Ectodermal cell (in vitro differentiated cells): ENCODE measurements at regions not wholly inside any gene's neighbourhood (a gene's known extent, or its start where the extent isn't known, plus 50 kb on each side); places are given as distances from the start of the nearest gene placed in this dataset.
"Not testable (repeated sequence)": the region's sequence is repeated elsewhere in the genome, so short reads cannot be mapped to it uniquely, and the experiment has no call there.

ENCODE experiments used
- H3K27ac ChIP-seq: 2 replicates; pipeline ENCODE4 v1.7.0; 2013; ENCODE audit warnings: mild to moderate bottlenecking, low read depth, low read length; ENCODE audit not compliant: insufficient read depth, poor library complexity, severe bottlenecking
- H3K27me3 ChIP-seq: 2 replicates; pipeline ENCODE4 v1.7.0; 2013; ENCODE audit warnings: mild to moderate bottlenecking, low read length; ENCODE audit not compliant: insufficient read depth, control insufficient read depth, poor library complexity, severe bottlenecking
- H3K36me3 ChIP-seq: one replicate; pipeline ENCODE4 v1.7.0; 2013; ENCODE audit warnings: low read length; ENCODE audit not compliant: control insufficient read depth, insufficient read depth
- H3K4me1 ChIP-seq: one replicate; pipeline ENCODE4 v1.7.0; 2013; ENCODE audit warnings: low read length; ENCODE audit not compliant: control insufficient read depth, insufficient read depth
- H3K4me3 ChIP-seq: 2 replicates; pipeline ENCODE4 v1.7.0; 2013; ENCODE audit warnings: low read depth, low read length, control low read depth; ENCODE audit not compliant: insufficient read depth
- H3K9me3 ChIP-seq: 2 replicates; pipeline ENCODE4 v1.7.0; 2013; ENCODE audit warnings: mild to moderate bottlenecking, low read length, moderate library complexity; ENCODE audit not compliant: control insufficient read depth
- WGBS, 2 experiments: methylation state at CpG; one replicate each; pipeline ENCODE4 v1.1.7; 2013; ENCODE audit warnings: missing lambda C conversion rate in 2 of 2; 5-methylcytosine and 5-hydroxymethylcytosine counted together

GRCh38 chr2:179335732-179336131 lies 71.1 kb upstream of the SESTD1 start:
- peaks cover 26% of the 10 kb centered on the region for H3K4me1 ChIP-seq
- no peaks in the 10 kb centered on the region for H3K36me3 ChIP-seq
- H3K9me3 ChIP-seq, result no peaks in the 10 kb centered on the region
- 60 to 77% methylated on average over 1 to 2 of the region's 2 CpGs for WGBS, 2 experiments
- H3K27me3 ChIP-seq, result no peaks in the 10 kb centered on the region
- H3K4me3 ChIP-seq, result no peak overlapping the region
- no peak overlapping the region for H3K27ac ChIP-seq

- Histone ChIP-seq H3K9me3 (no peaks in the 10 kb centered on the region), H3K4me1 (peaks cover 22% of the 10 kb centered on the region), H3K27ac (no peak overlapping the region), H3K36me3 (no peaks in the 10 kb centered on the region), H3K4me3 (no peak overlapping the region), H3K27me3 (no peaks in the 10 kb centered on the region)
- WGBS, 2 experiments, result 93 to 94% methylated on average over 2 of the region's 2 CpGs
Measured at GRCh38 chr2:179332903-179333302, 68.3 kb upstream of the SESTD1 start.

- no peaks in the 10 kb centered on the region for H3K27me3 ChIP-seq
- peaks cover 6% of the 10 kb centered on the region for H3K4me1 ChIP-seq
- WGBS, 2 experiments, result 98 to 100% methylated on average over 2 to 3 of the region's 3 CpGs
- no peak overlapping the region for H3K27ac ChIP-seq
- no peaks in the 10 kb centered on the region for H3K36me3 ChIP-seq
- H3K9me3 ChIP-seq, result no peaks in the 10 kb centered on the region
- H3K4me3 ChIP-seq, result no peak overlapping the region
Measured at GRCh38 chr2:179331061-179331460, 66.4 kb upstream of the SESTD1 start.

- WGBS, 2 experiments, result 92 to 93% methylated on average over 5 of the region's 5 CpGs
- Histone ChIP-seq H3K9me3 (no peaks in the 10 kb centered on the region), H3K4me3 (no peak overlapping the region), H3K4me1 (no peaks in the 10 kb centered on the region), H3K36me3 (no peaks in the 10 kb centered on the region), H3K27me3 (no peaks in the 10 kb centered on the region), H3K27ac (no peak overlapping the region)
Measured at GRCh38 chr2:179322289-179322688, 57.7 kb upstream of the SESTD1 start.

- not testable (repeated sequence) for H3K9me3 ChIP-seq, H3K36me3 ChIP-seq, H3K4me3 ChIP-seq, H3K27me3 ChIP-seq, H3K4me1 ChIP-seq, H3K27ac ChIP-seq
- 93 to 100% methylated on average over 2 of the region's 3 CpGs for WGBS, 2 experiments
Measured at GRCh38 chr2:179321034-179321433, 56.4 kb upstream of the SESTD1 start.

- not testable (repeated sequence) for H3K27ac ChIP-seq, H3K27me3 ChIP-seq, H3K4me1 ChIP-seq, H3K4me3 ChIP-seq, H3K36me3 ChIP-seq, H3K9me3 ChIP-seq
- WGBS, 2 experiments, result 89 to 92% methylated on average over 9 of the region's 9 CpGs
Measured at GRCh38 chr2:179314729-179315128, 50.1 kb upstream of the SESTD1 start.
